OCI-LY7 (cell line): ENCODE measurements at regions not wholly inside any gene's neighbourhood (a gene's known extent, or its start where the extent isn't known, plus 50 kb on each side); places are given as distances from the start of the nearest gene placed in this dataset.

Source experiments
- EZH2phosphoT487 ChIP-seq: fragments of 200-600 bp; sonication (generic); IDR thresholded peaks from 2 replicates; pipeline ENCODE4 v1.6.1; 2018; ENCODE audit warnings: low read depth, borderline replicate concordance, mild to moderate bottlenecking, mixed run types, antibody characterized with exemption, low read length, moderate library complexity, mixed read lengths
- TF ChIP-seq, protein P1 (sequence below): fragments of 200-600 bp; sonication (generic); conservative IDR thresholded peaks from 2 replicates; pipeline ENCODE4 v1.5.1; 2014; ENCODE audit warnings: mild to moderate bottlenecking, antibody characterized with exemption, low read length, moderate library complexity, mixed read lengths

DNA sequence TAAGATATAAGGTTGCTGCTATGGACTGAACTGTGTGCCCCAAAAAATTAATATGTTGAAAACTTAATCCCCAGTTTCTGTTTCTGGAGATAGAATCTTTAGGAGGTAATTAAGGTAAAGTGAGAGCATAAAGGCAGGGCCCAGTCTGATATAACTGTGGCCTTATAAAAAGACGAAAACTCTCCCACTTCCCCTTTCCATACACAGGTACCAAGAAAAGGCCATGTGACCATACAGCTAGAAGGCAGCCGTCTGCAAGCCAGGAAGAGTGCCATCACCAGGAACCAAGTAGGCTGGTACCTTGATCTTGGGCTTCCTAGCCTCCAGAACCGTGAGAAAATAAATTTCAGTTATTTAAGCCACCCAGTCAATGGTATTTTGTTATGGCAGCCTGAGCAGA lies 550.3 kb downstream of the SMARCA1 start:
- TF ChIP-seq, protein P1, sequence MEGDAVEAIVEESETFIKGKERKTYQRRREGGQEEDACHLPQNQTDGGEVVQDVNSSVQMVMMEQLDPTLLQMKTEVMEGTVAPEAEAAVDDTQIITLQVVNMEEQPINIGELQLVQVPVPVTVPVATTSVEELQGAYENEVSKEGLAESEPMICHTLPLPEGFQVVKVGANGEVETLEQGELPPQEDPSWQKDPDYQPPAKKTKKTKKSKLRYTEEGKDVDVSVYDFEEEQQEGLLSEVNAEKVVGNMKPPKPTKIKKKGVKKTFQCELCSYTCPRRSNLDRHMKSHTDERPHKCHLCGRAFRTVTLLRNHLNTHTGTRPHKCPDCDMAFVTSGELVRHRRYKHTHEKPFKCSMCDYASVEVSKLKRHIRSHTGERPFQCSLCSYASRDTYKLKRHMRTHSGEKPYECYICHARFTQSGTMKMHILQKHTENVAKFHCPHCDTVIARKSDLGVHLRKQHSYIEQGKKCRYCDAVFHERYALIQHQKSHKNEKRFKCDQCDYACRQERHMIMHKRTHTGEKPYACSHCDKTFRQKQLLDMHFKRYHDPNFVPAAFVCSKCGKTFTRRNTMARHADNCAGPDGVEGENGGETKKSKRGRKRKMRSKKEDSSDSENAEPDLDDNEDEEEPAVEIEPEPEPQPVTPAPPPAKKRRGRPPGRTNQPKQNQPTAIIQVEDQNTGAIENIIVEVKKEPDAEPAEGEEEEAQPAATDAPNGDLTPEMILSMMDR = no peak
- TF ChIP-seq EZH2phosphoT487 = no peak
